ENCODE measurements at regions not wholly inside any gene's neighbourhood (a gene's known extent, or its start where the extent isn't known, plus 50 kb on each side); places are given as distances from the start of the nearest gene placed in this dataset.

GRCh38 chr6:91654357-91654756, 1067.5 kb upstream of the MAP3K7 start:
- H3K36me3 Mint-ChIP-seq (ENCODE audit: insufficient read depth, unreplicated experiment), result no peaks in the 10 kb centered on the region
- CTCF ChIA-PET, result no interaction called here
- Histone ChIP-seq H3K27me3 (replicated peaks; ENCODE audit: control insufficient read depth, insufficient read depth, low read length) (no peaks in the 10 kb centered on the region), H3K4me1 (no peaks in the 10 kb centered on the region), H3K9me3 (no peaks in the 10 kb centered on the region), H3K36me3 (ENCODE audit: control insufficient read depth, insufficient read depth, low read length) (no peaks in the 10 kb centered on the region), H3K4me3 (ENCODE audit: low read depth, low read length) (no peak overlapping the region)
- H3K9me3 Mint-ChIP-seq (ENCODE audit: unreplicated experiment), result no peaks in the 10 kb centered on the region
- BruUV-seq (replicated peaks), result no TSS peak
- peaks cover 5% of the 10 kb centered on the region for H3K27me3 Mint-ChIP-seq (ENCODE audit: insufficient read depth, unreplicated experiment)
- no peak overlapping the region for H3K27ac Mint-ChIP-seq (ENCODE audit: unreplicated experiment)
- no peak for DNase-seq
- H3K4me3 Mint-ChIP-seq (ENCODE audit: unreplicated experiment), result no peak overlapping the region
- POLR2A ChIA-PET, result no interaction called here
- no peaks in the 10 kb centered on the region for H3K4me1 Mint-ChIP-seq (ENCODE audit: low read depth, unreplicated experiment)
- no peak for TF ChIP-seq CTCF (IDR thresholded peaks at IDR 0.05; ENCODE audit: insufficient read depth in 1 of 2, low read depth in 1 of 2, low read length in 1 of 2, severe bottlenecking in 1 of 2, unreplicated experiment in 1 of 2)
- intact Hi-C loops (cut with micrococcal nuclease; ENCODE audit: unreplicated experiment), result no loop called here

- intact Hi-C loops (cut with micrococcal nuclease; ENCODE audit: unreplicated experiment), result no loop called here
Measured at GRCh38 chr6:91653895-91654294, 1067.0 kb upstream of the MAP3K7 start.

GRCh38 chr6:91653076-91653723, 1066.3 kb upstream of the MAP3K7 start:
- H3K27me3 Mint-ChIP-seq (ENCODE audit: insufficient read depth, unreplicated experiment), result no peaks in the 10 kb centered on the region
- no peak for TF ChIP-seq CTCF (IDR thresholded peaks at IDR 0.05; ENCODE audit: insufficient read depth in 1 of 2, low read depth in 1 of 2, low read length in 1 of 2, severe bottlenecking in 1 of 2, unreplicated experiment in 1 of 2)
- Histone ChIP-seq H3K36me3 (ENCODE audit: control insufficient read depth, insufficient read depth, low read length) (no peaks in the 10 kb centered on the region), H3K4me1 (no peaks in the 10 kb centered on the region), H3K9me3 (no peaks in the 10 kb centered on the region), H3K4me3 (ENCODE audit: low read depth, low read length) (no peak overlapping the region), H3K27me3 (replicated peaks; ENCODE audit: control insufficient read depth, insufficient read depth, low read length) (no peaks in the 10 kb centered on the region)
- ChIA-PET POLR2A (no interaction called here), CTCF (no interaction called here)
- intact Hi-C loops (cut with micrococcal nuclease; ENCODE audit: unreplicated experiment), result no loop called here
- H3K36me3 Mint-ChIP-seq (ENCODE audit: insufficient read depth, unreplicated experiment), result no peaks in the 10 kb centered on the region
- no peak overlapping the region for H3K27ac Mint-ChIP-seq (ENCODE audit: unreplicated experiment)
- H3K4me3 Mint-ChIP-seq (ENCODE audit: unreplicated experiment), result no peak overlapping the region
- no peaks in the 10 kb centered on the region for H3K9me3 Mint-ChIP-seq (ENCODE audit: unreplicated experiment)
- H3K4me1 Mint-ChIP-seq (ENCODE audit: low read depth, unreplicated experiment), result no peaks in the 10 kb centered on the region
- no TSS peak for BruUV-seq (replicated peaks)
- DNase-seq, result no peak

More at GRCh38 chr6:91653895-91654294, 1067.0 kb upstream of the MAP3K7 start:
- Histone ChIP-seq H3K4me1 (no peaks in the 10 kb centered on the region), H3K9me3 (no peaks in the 10 kb centered on the region), H3K36me3 (ENCODE audit: control insufficient read depth, insufficient read depth, low read length) (no peaks in the 10 kb centered on the region), H3K4me3 (ENCODE audit: low read depth, low read length) (no peak overlapping the region), H3K27me3 (replicated peaks; ENCODE audit: control insufficient read depth, insufficient read depth, low read length) (no peaks in the 10 kb centered on the region)
- no peak overlapping the region for H3K27ac Mint-ChIP-seq (ENCODE audit: unreplicated experiment)
- TF ChIP-seq CTCF (IDR thresholded peaks at IDR 0.05; ENCODE audit: insufficient read depth in 1 of 2, low read depth in 1 of 2, low read length in 1 of 2, severe bottlenecking in 1 of 2, unreplicated experiment in 1 of 2), result no peak
- no peaks in the 10 kb centered on the region for H3K4me1 Mint-ChIP-seq (ENCODE audit: low read depth, unreplicated experiment)
- ChIA-PET CTCF (no interaction called here), POLR2A (no interaction called here)
- BruUV-seq (replicated peaks), result no TSS peak
- no peaks in the 10 kb centered on the region for H3K9me3 Mint-ChIP-seq (ENCODE audit: unreplicated experiment)
- H3K36me3 Mint-ChIP-seq (ENCODE audit: insufficient read depth, unreplicated experiment), result no peaks in the 10 kb centered on the region
- peaks cover 3% of the 10 kb centered on the region for H3K27me3 Mint-ChIP-seq (ENCODE audit: insufficient read depth, unreplicated experiment)
- no peak for DNase-seq
- no peak overlapping the region for H3K4me3 Mint-ChIP-seq (ENCODE audit: unreplicated experiment)

Data from Caco-2 (cell line).